SK-N-SH (cell line): ENCODE measurements at regions not wholly inside any gene's neighbourhood (a gene's known extent, or its start where the extent isn't known, plus 50 kb on each side); places are given as distances from the start of the nearest gene placed in this dataset.

Experiments used
- CTCF ChIA-PET: fragments of 300-600, 350-600 bp; formaldehyde crosslinking; extraction: SDS; loops from one replicate; lab custom pipeline; 2021; lab: Yijun Ruan, JAX
- POLR2A ChIA-PET: fragments of 350-600 bp; sonication (Branson Sonifier 250); formaldehyde crosslinking; extraction: SDS; loops from one replicate; lab custom pipeline; 2020; ENCODE audit warnings: antibody characterized with exemption, inconsistent platforms; lab: Yijun Ruan, JAX
- DNase-seq: peaks from one replicate; pipeline ENCODE4 v3.0.0; 2012
- H2AFZ ChIP-seq: fragments of 200-600 bp; sonication (generic); 2 replicates; pipeline ENCODE4 v1.8.1; 2016; ENCODE audit warnings: antibody characterized with exemption, mild to moderate bottlenecking, low read depth
- H3F3A ChIP-seq: fragments of 200-600 bp; sonication (generic); replicated peaks from 2 replicates; pipeline ENCODE3; 2016; ENCODE audit warnings: antibody characterized with exemption, mild to moderate bottlenecking; ENCODE audit not compliant: insufficient read depth
- H3K27ac ChIP-seq, 2 experiments: fragments of 200-500 bp in 1 of 2; fragments of 200-600 bp in 1 of 2; sonication (Bioruptor generic) in 1 of 2; sonication (generic), shearing (Covaris generic) in 1 of 2; 2 replicates each; pipeline versions ENCODE4 v1.5.1 to v1.6.1; 2014 to 2016; ENCODE audit warnings: low read depth in 2 of 2, inconsistent platforms in 1 of 2, low read length in 1 of 2, mild to moderate bottlenecking in 1 of 2, mixed read lengths in 1 of 2
- H3K27me3 ChIP-seq: fragments of 200-600 bp; sonication (generic), shearing (Covaris generic); 2 replicates; pipeline ENCODE4 v1.6.1; 2016; ENCODE audit warnings: mixed run types; ENCODE audit not compliant: insufficient read depth
- H3K36me3 ChIP-seq, 2 experiments: fragments of 200-500 bp in 1 of 2; fragments of 200-600 bp in 1 of 2; sonication (Bioruptor generic) in 1 of 2; sonication (generic) in 1 of 2; replicated peaks in 1 of 2; 2 replicates each; pipeline versions ENCODE3 to v1.5.1; 2014 to 2016; ENCODE audit warnings: low read length in 1 of 2, mild to moderate bottlenecking in 1 of 2; ENCODE audit not compliant: insufficient read depth in 2 of 2, control insufficient read depth in 1 of 2
- H3K4me1 ChIP-seq, 2 experiments: fragments of 200-500 bp in 1 of 2; fragments of 200-600 bp in 1 of 2; sonication (Bioruptor generic) in 1 of 2; sonication (generic), shearing (Covaris generic) in 1 of 2; 2 replicates each; pipeline versions ENCODE4 v1.5.1 to v1.6.1; 2014 to 2016; ENCODE audit warnings: low read depth in 1 of 2, low read length in 1 of 2, mixed run types in 1 of 2; ENCODE audit not compliant: insufficient read depth in 2 of 2, control insufficient read depth in 1 of 2
- H3K4me2 ChIP-seq: fragments of 200-600 bp; sonication (generic), shearing (Covaris generic); 2 replicates; pipeline ENCODE4 v1.6.1; 2017; ENCODE audit warnings: mixed run types
- H3K4me3 ChIP-seq, 2 experiments: fragments of 200-500 bp in 1 of 2; fragments of 200-600 bp in 1 of 2; sonication (Bioruptor generic) in 1 of 2; sonication (generic), shearing (Covaris generic) in 1 of 2; 2 replicates each; pipeline versions ENCODE4 v1.5.1 to v1.8.1; 2014 to 2016; ENCODE audit warnings: low read depth in 2 of 2, inconsistent platforms in 1 of 2, low read length in 1 of 2, mild to moderate bottlenecking in 1 of 2, mixed read lengths in 1 of 2, moderate library complexity in 1 of 2
- H3K79me2 ChIP-seq: fragments of 200-600 bp; sonication (generic); 2 replicates; pipeline ENCODE4 v1.8.1; 2017; ENCODE audit warnings: mild to moderate bottlenecking; ENCODE audit not compliant: insufficient read depth
- H3K9ac ChIP-seq: fragments of 200-600 bp; sonication (generic); 2 replicates; pipeline ENCODE4 v1.6.1; 2017; ENCODE audit warnings: mixed run types
- H3K9me2 ChIP-seq: fragments of 200-600 bp; sonication (generic); 2 replicates; pipeline ENCODE4 v1.6.1; 2017; ENCODE audit warnings: mixed run types
- H3K9me3 ChIP-seq: fragments of 200-600 bp; sonication (generic); 2 replicates; pipeline ENCODE4 v1.6.1; 2017; ENCODE audit warnings: mixed run types, mild to moderate bottlenecking, moderate library complexity
- H4K20me1 ChIP-seq: fragments of 200-600 bp; sonication (generic); 2 replicates; pipeline ENCODE4 v1.6.1; 2017; ENCODE audit warnings: mild to moderate bottlenecking, mixed run types; ENCODE audit not compliant: insufficient read depth
- CHD2 ChIP-seq: fragments of 150-350 bp; IDR thresholded peaks from 2 replicates; pipeline ENCODE4 v1.6.1; 2018; ENCODE audit warnings: low read length; ENCODE audit not compliant: partially characterized antibody
- ELF1 ChIP-seq: IDR thresholded peaks from 2 replicates; pipeline ENCODE4 v1.4.0; 2012
- EZH2phosphoT487 ChIP-seq: fragments of 200-600 bp; sonication (generic); IDR thresholded peaks from 2 replicates; pipeline ENCODE4 v1.6.1; 2017; ENCODE audit warnings: low read depth, mixed run types, mild to moderate bottlenecking, antibody characterized with exemption, moderate library complexity, borderline replicate concordance
- FOSL2 ChIP-seq: IDR thresholded peaks from 2 replicates; pipeline ENCODE4 v1.4.0; 2012; ENCODE audit warnings: low read depth, mild to moderate bottlenecking, moderate library complexity, borderline replicate concordance
- FOXJ3 ChIP-seq: sonication (generic); formaldehyde crosslinking; IDR thresholded peaks from 2 replicates; pipeline ENCODE4 v1.5.1; 2020; ENCODE audit warnings: mild to moderate bottlenecking, missing genetic modification reagents
- MEF2A ChIP-seq: IDR thresholded peaks from 2 replicates; pipeline ENCODE4 v1.4.0; 2012; ENCODE audit warnings: low read depth, borderline replicate concordance
- RAD21 ChIP-seq: IDR thresholded peaks from 2 replicates; pipeline ENCODE4 v1.6.1; 2012; ENCODE audit warnings: mild to moderate bottlenecking, low read length
- RFX5 ChIP-seq: IDR thresholded peaks from 2 replicates; pipeline ENCODE4 v1.6.1; 2012; ENCODE audit warnings: mild to moderate bottlenecking, improper control_type of control experiment, low read length
- RXRA ChIP-seq: IDR thresholded peaks from 2 replicates; pipeline ENCODE4 v1.4.0; 2012; ENCODE audit warnings: low read depth, mild to moderate bottlenecking, borderline replicate concordance
- WGBS: methylation state at CpG from one replicate; pipeline ENCODE4 v1.1.6; 2017; ENCODE audit warnings: low lambda C conversion rate; 5-methylcytosine and 5-hydroxymethylcytosine counted together
- TF ChIP-seq, protein P1 (sequence below): IDR thresholded peaks from 2 replicates; pipeline ENCODE4 v1.4.0; 2012; ENCODE audit warnings: low read depth
- TF ChIP-seq, protein P2 (sequence below): fragments of 200-600 bp; sonication (generic); IDR thresholded peaks from 2 replicates; pipeline ENCODE4 v1.6.1; 2017; ENCODE audit warnings: antibody characterized with exemption, mild to moderate bottlenecking, moderate library complexity
- TF ChIP-seq, protein P3 (sequence below): IDR thresholded peaks from 2 replicates; pipeline ENCODE4 v1.6.1; 2012; ENCODE audit warnings: mild to moderate bottlenecking, low read depth, low read length, moderate library complexity

DNA sequence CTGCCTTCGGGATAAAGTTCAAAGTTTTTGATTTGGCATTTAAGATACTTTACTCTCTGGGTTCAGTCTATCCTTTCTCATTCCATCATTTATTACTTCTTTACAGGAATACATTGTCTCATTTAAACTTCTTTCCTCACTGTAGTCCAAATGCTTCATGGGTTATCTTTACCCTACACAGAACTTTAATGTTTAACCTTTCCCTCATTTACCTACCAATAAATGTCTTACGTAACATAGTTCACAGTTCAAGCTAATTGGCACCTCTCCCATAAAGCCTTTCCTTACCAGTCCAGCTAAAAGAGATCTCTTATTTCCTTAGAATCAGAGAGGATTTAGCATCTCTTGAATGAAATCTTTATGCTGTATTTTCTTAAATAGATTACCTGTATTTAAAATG lies 476.3 kb upstream of the SEL1L start:
- CTCF ChIA-PET = interaction anchor here (4.1 kb wide), 1 partner anchor 18 kb away, joined by 12 read pairs; no protein-coding TSS in a partner anchor
- WGBS = 9% methylated on average over 2 of the region's 2 CpGs
- H3K4me2 ChIP-seq = no peak overlapping the region
- no peaks in the 10 kb centered on the region for H3K36me3 ChIP-seq
- H3K27ac ChIP-seq = no peak overlapping the region
- H2AFZ ChIP-seq = no peak overlapping the region
- DNase-seq = no peak
- no peaks in the 10 kb centered on the region for H3K9me2 ChIP-seq
- no peaks in the 10 kb centered on the region for H3K79me2 ChIP-seq
- H3K4me3 ChIP-seq = no peak overlapping the region
- H3K4me1 ChIP-seq = no peaks in the 10 kb centered on the region
- H3K27me3 ChIP-seq = no peaks in the 10 kb centered on the region
- H3K9ac ChIP-seq = no peak overlapping the region
- H3K9me3 ChIP-seq = no peaks in the 10 kb centered on the region
- no peak for TF ChIP-seq RFX5
- TF ChIP-seq FOSL2 = no peak
- no peak for TF ChIP-seq FOXJ3
- TF ChIP-seq CHD2 = no peak
- no peak for TF ChIP-seq MEF2A
- TF ChIP-seq, protein P1, sequence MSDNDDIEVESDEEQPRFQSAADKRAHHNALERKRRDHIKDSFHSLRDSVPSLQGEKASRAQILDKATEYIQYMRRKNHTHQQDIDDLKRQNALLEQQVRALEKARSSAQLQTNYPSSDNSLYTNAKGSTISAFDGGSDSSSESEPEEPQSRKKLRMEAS = no peak
- TF ChIP-seq, protein P2, sequence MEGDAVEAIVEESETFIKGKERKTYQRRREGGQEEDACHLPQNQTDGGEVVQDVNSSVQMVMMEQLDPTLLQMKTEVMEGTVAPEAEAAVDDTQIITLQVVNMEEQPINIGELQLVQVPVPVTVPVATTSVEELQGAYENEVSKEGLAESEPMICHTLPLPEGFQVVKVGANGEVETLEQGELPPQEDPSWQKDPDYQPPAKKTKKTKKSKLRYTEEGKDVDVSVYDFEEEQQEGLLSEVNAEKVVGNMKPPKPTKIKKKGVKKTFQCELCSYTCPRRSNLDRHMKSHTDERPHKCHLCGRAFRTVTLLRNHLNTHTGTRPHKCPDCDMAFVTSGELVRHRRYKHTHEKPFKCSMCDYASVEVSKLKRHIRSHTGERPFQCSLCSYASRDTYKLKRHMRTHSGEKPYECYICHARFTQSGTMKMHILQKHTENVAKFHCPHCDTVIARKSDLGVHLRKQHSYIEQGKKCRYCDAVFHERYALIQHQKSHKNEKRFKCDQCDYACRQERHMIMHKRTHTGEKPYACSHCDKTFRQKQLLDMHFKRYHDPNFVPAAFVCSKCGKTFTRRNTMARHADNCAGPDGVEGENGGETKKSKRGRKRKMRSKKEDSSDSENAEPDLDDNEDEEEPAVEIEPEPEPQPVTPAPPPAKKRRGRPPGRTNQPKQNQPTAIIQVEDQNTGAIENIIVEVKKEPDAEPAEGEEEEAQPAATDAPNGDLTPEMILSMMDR = no peak
- H4K20me1 ChIP-seq = no peaks in the 10 kb centered on the region
- no peaks in the 10 kb centered on the region for H3F3A ChIP-seq
- POLR2A ChIA-PET = no interaction called here

DNA sequence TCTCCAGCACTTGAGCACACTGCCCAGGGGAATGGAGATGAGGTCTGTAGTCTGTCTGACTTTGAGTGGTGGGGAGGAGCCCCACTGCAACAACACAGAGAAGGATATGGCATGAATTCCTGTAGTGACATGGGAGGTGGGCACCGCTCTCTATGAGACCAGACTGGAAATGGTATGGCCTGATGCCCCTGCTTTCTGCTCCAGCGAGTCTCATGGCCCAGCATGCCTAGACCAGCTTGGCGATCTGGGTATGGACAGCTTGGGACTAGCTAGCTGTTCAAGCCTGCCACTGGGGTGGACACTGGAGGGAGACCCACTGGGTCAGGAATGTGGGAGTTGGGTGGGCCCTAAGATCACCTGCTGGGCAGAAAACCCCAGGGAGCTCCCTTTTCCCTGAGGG lies 477.8 kb upstream of the SEL1L start:
- no peak overlapping the region for H3K4me3 ChIP-seq

More for the DNA sequence above, 477.8 kb upstream of the SEL1L start:
- no peaks in the 10 kb centered on the region for H3K4me1 ChIP-seq
- H3K9ac ChIP-seq = no peak overlapping the region
- H3K36me3 ChIP-seq = no peaks in the 10 kb centered on the region
- no peak overlapping the region for H3K4me2 ChIP-seq
- POLR2A ChIA-PET = no interaction called here
- no peak overlapping the region for H3K27ac ChIP-seq
- no peaks in the 10 kb centered on the region for H3K9me3 ChIP-seq
- DNase-seq = no peak
- H3K9me2 ChIP-seq = no peaks in the 10 kb centered on the region
- H4K20me1 ChIP-seq = no peaks in the 10 kb centered on the region
- no peaks in the 10 kb centered on the region for H3K79me2 ChIP-seq
- H2AFZ ChIP-seq = no peak overlapping the region
- H3K27me3 ChIP-seq = no peaks in the 10 kb centered on the region
- TF ChIP-seq, protein P1 = no peak
- TF ChIP-seq RAD21 = no peak
- TF ChIP-seq, protein P3, sequence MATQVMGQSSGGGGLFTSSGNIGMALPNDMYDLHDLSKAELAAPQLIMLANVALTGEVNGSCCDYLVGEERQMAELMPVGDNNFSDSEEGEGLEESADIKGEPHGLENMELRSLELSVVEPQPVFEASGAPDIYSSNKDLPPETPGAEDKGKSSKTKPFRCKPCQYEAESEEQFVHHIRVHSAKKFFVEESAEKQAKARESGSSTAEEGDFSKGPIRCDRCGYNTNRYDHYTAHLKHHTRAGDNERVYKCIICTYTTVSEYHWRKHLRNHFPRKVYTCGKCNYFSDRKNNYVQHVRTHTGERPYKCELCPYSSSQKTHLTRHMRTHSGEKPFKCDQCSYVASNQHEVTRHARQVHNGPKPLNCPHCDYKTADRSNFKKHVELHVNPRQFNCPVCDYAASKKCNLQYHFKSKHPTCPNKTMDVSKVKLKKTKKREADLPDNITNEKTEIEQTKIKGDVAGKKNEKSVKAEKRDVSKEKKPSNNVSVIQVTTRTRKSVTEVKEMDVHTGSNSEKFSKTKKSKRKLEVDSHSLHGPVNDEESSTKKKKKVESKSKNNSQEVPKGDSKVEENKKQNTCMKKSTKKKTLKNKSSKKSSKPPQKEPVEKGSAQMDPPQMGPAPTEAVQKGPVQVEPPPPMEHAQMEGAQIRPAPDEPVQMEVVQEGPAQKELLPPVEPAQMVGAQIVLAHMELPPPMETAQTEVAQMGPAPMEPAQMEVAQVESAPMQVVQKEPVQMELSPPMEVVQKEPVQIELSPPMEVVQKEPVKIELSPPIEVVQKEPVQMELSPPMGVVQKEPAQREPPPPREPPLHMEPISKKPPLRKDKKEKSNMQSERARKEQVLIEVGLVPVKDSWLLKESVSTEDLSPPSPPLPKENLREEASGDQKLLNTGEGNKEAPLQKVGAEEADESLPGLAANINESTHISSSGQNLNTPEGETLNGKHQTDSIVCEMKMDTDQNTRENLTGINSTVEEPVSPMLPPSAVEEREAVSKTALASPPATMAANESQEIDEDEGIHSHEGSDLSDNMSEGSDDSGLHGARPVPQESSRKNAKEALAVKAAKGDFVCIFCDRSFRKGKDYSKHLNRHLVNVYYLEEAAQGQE = no peak
- TF ChIP-seq ELF1 = no peak
- no peak for TF ChIP-seq RXRA
- no peak for TF ChIP-seq EZH2phosphoT487
- CTCF ChIA-PET = interaction anchor here (0.9 to 4.1 kb wide), 2 partner anchors 15 to 19 kb away, joined by 3 to 12 read pairs; no protein-coding TSS in a partner anchor
- WGBS = 57% methylated on average over 1 of the region's 3 CpGs
- H3F3A ChIP-seq = no peaks in the 10 kb centered on the region
